HepG2 (cell line): ENCODE measurements at regions not wholly inside any gene's neighbourhood (a gene's known extent, or its start where the extent isn't known, plus 50 kb on each side); places are given as distances from the start of the nearest gene placed in this dataset.

Experiments used
- ATAC-seq: fragments of 200-7000 bp; cut with Tn5 transposase; 3 replicates; pipeline ENCODE4 v1.9.1; 2020; ENCODE audit warnings: mild to moderate bottlenecking, moderate library complexity
- BruUV-seq: library from RNA; stranded (reverse); fragments of 400-500 nt; replicated peaks from 2 replicates; lab custom pipeline; 2021; lab: Mats Ljungman, UMichigan
- CTCF ChIA-PET: fragments of 300-600 bp; formaldehyde crosslinking; extraction: SDS; loops from one replicate; lab custom pipeline; 2021; ENCODE audit warnings: low total read pairs, inconsistent platforms, low intra/inter-chr PET ratio; lab: Yijun Ruan, JAX
- POLR2A ChIA-PET: fragments of 350-600 bp; sonication (Branson Sonifier 250); formaldehyde crosslinking; loops from one replicate; lab custom pipeline; 2020; ENCODE audit warnings: antibody characterized with exemption, inconsistent platforms; lab: Yijun Ruan, JAX
- DNase-seq: peaks from one replicate; pipeline ENCODE4 v3.0.0-alpha.2; 2015; ENCODE audit warnings: low spot score
- FAIRE-seq: peaks from 3 replicates; lab custom pipeline; 2011; peaks lifted over from hg19 to GRCh38; lab: Jason Lieb, UNC
- H2AFZ ChIP-seq: one replicate; pipeline ENCODE4 v1.6.1; 2011; ENCODE audit warnings: low read length, inconsistent platforms
- H3K27ac ChIP-seq: fragments of 300-600 bp; 3 replicates; pipeline ENCODE4 v1.8.0; 2011; ENCODE audit warnings: mixed run types, mild to moderate bottlenecking, mixed read lengths, low read length, inconsistent platforms; ENCODE audit not compliant: insufficient read depth; ENCODE audit errors: extremely low read length
- H3K27me3 ChIP-seq, 2 experiments: fragments of 200-600 bp in 1 of 2; 2 replicates in 1 of 2; 3 replicates in 1 of 2; pipeline versions ENCODE4 v1.6.0 to v1.8.0; 2011; ENCODE audit warnings: low read length in 2 of 2, mild to moderate bottlenecking in 2 of 2, moderate library complexity in 2 of 2, inconsistent platforms in 1 of 2; ENCODE audit not compliant: insufficient read depth in 2 of 2, control insufficient read depth in 1 of 2
- H3K36me3 ChIP-seq, 2 experiments: fragments of 200-600 bp in 1 of 2; replicated peaks in 1 of 2; 2 replicates in 1 of 2; 3 replicates in 1 of 2; pipeline versions ENCODE4 v1.5.1 to v1.8.0; 2011; ENCODE audit warnings: low read length in 2 of 2, inconsistent platforms in 1 of 2; ENCODE audit not compliant: insufficient read depth in 2 of 2, control insufficient read depth in 1 of 2
- H3K4me1 ChIP-seq: 2 replicates; pipeline ENCODE4 v1.5.1; 2012; ENCODE audit warnings: low read length, inconsistent platforms; ENCODE audit not compliant: insufficient read depth
- H3K4me2 ChIP-seq: 2 replicates; pipeline ENCODE4 v1.6.0; 2011; ENCODE audit warnings: low read depth, low read length, inconsistent platforms
- H3K4me3 ChIP-seq, 3 experiments: fragments of 200-600 bp in 1 of 3; sonication (generic), shearing (Covaris generic) in 1 of 3; replicated peaks in 1 of 3; 2 replicates each; pipeline ENCODE4 v1.5.1; 2011 to 2016; ENCODE audit warnings: low read length in 3 of 3, inconsistent platforms in 2 of 3, low read depth in 2 of 3, mild to moderate bottlenecking in 2 of 3, control low read depth in 1 of 3, mixed read lengths in 1 of 3; ENCODE audit not compliant: insufficient read depth in 1 of 3
- H3K79me2 ChIP-seq: one replicate; pipeline ENCODE4 v1.6.1; 2011; ENCODE audit warnings: low read length, inconsistent platforms; ENCODE audit not compliant: insufficient read depth
- H3K9ac ChIP-seq: 2 replicates; pipeline ENCODE4 v1.6.0; 2011; ENCODE audit warnings: mild to moderate bottlenecking, low read depth, low read length, inconsistent platforms; ENCODE audit not compliant: insufficient read depth
- H3K9me3 ChIP-seq: 2 replicates; pipeline ENCODE4 v1.5.1; 2012; ENCODE audit warnings: mild to moderate bottlenecking, low read length
- H4K20me1 ChIP-seq: 2 replicates; pipeline ENCODE4 v1.6.0; 2011; ENCODE audit warnings: inconsistent platforms, mild to moderate bottlenecking, low read length, moderate library complexity; ENCODE audit not compliant: insufficient read depth
- HES4 ChIP-seq: sonication (generic); formaldehyde crosslinking; IDR thresholded peaks from 2 replicates; pipeline ENCODE4 v1.9.0; 2021; ENCODE audit warnings: mild to moderate bottlenecking, missing genetic modification reagents, borderline replicate concordance
- HIC2 ChIP-seq: sonication (generic); formaldehyde crosslinking; IDR thresholded peaks from 2 replicates; pipeline ENCODE4 v1.9.0; 2022; ENCODE audit warnings: low read depth, missing genetic modification reagents
- NCOA1 ChIP-seq: sonication (generic); formaldehyde crosslinking; IDR thresholded peaks from 2 replicates; pipeline ENCODE4 v1.9.0; 2021; ENCODE audit warnings: missing genetic modification reagents
- NCOR1 ChIP-seq: fragments of 200-600 bp; sonication (generic); IDR thresholded peaks from 2 replicates; pipeline ENCODE4 v1.7.0; 2017; ENCODE audit warnings: antibody characterized with exemption, low read length, borderline replicate concordance
- ZNF441 ChIP-seq: sonication (generic); formaldehyde crosslinking; IDR thresholded peaks from 2 replicates; pipeline ENCODE4 v1.7.0; 2021; ENCODE audit warnings: missing genetic modification reagents, borderline replicate concordance
- ZNF484 ChIP-seq: sonication (generic); formaldehyde crosslinking; IDR thresholded peaks from 2 replicates; pipeline ENCODE4 v1.5.1; 2020; ENCODE audit warnings: mild to moderate bottlenecking, low read depth, missing genetic modification reagents, borderline replicate concordance
- ZNF772 ChIP-seq: sonication (generic); formaldehyde crosslinking; IDR thresholded peaks from 2 replicates; pipeline ENCODE4 v1.5.0; 2020; ENCODE audit warnings: mild to moderate bottlenecking, missing genetic modification reagents
- ZNF777 ChIP-seq: sonication (generic); formaldehyde crosslinking; IDR thresholded peaks from 2 replicates; pipeline ENCODE4 v1.4.0; 2020; ENCODE audit warnings: missing genetic modification reagents
- WGBS: methylation state at CpG from one replicate; pipeline ENCODE4 v1.1.6; 2017; ENCODE audit warnings: low lambda C conversion rate; 5-methylcytosine and 5-hydroxymethylcytosine counted together
- in situ Hi-C: cut with HindIII; loops from 2 replicates; pipeline ENCODE4 v1.10.0; 2017; ENCODE audit warnings: low pct_unique_long_range_greater_than_20kb; ENCODE audit not compliant: extremely low pct_ligation_motif_present
- intact Hi-C: fragments of 100-400 bp; cut with micrococcal nuclease; formaldehyde crosslinking; loops from one replicate; pipeline ENCODE4 v1.10.0; 2022; ENCODE audit not compliant: unreplicated experiment
- TF ChIP-seq, protein P1 (sequence below): sonication (generic); formaldehyde crosslinking; IDR thresholded peaks from 2 replicates; pipeline ENCODE4 v1.5.0; 2020; ENCODE audit warnings: mild to moderate bottlenecking, missing genetic modification reagents
- TF ChIP-seq, protein P2 (sequence below): sonication (generic); formaldehyde crosslinking; IDR thresholded peaks from 2 replicates; pipeline ENCODE4 v1.4.0; 2020; ENCODE audit warnings: missing genetic modification reagents

GRCh38 chr1:164058198-164058597, 500.8 kb upstream of the PBX1 start (continued):
- TF ChIP-seq ZNF484, result no peak
- no peak for TF ChIP-seq NCOA1
- TF ChIP-seq, protein P1, sequence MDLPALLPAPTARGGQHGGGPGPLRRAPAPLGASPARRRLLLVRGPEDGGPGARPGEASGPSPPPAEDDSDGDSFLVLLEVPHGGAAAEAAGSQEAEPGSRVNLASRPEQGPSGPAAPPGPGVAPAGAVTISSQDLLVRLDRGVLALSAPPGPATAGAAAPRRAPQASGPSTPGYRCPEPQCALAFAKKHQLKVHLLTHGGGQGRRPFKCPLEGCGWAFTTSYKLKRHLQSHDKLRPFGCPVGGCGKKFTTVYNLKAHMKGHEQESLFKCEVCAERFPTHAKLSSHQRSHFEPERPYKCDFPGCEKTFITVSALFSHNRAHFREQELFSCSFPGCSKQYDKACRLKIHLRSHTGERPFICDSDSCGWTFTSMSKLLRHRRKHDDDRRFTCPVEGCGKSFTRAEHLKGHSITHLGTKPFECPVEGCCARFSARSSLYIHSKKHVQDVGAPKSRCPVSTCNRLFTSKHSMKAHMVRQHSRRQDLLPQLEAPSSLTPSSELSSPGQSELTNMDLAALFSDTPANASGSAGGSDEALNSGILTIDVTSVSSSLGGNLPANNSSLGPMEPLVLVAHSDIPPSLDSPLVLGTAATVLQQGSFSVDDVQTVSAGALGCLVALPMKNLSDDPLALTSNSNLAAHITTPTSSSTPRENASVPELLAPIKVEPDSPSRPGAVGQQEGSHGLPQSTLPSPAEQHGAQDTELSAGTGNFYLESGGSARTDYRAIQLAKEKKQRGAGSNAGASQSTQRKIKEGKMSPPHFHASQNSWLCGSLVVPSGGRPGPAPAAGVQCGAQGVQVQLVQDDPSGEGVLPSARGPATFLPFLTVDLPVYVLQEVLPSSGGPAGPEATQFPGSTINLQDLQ (CRISPR knock-in tag), result no peak
- TF ChIP-seq, protein P2, sequence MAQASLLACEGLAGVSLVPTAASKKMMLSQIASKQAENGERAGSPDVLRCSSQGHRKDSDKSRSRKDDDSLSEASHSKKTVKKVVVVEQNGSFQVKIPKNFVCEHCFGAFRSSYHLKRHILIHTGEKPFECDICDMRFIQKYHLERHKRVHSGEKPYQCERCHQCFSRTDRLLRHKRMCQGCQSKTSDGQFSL (CRISPR knock-in tag), result no peak
- no peak for TF ChIP-seq ZNF441
- TF ChIP-seq ZNF777 (CRISPR knock-in tag), result no peak

- ATAC-seq (no peak), DNase-seq (no peak)
- Histone ChIP-seq H3K27me3 (no peaks in the 10 kb centered on the region), H4K20me1 (no peaks in the 10 kb centered on the region), H3K4me1 (no peaks in the 10 kb centered on the region), H3K4me2 (no peak overlapping the region), H2AFZ (no peak overlapping the region), H3K27ac (no peak overlapping the region), H3K36me3 (no peaks in the 10 kb centered on the region)
- POLR2A ChIA-PET, result no interaction called here
- no TSS peak for BruUV-seq
- no peak for TF ChIP-seq HES4 (CRISPR knock-in tag)
- TF ChIP-seq ZNF772 (CRISPR knock-in tag), result no peak
- no peak for TF ChIP-seq HIC2
- TF ChIP-seq NCOR1, result no peak
- TF ChIP-seq, all 625 proteins: peak for 0
- Histone ChIP-seq H3K4me3 (no peak overlapping the region), H3K9me3 (peaks cover 94% of the 10 kb centered on the region), H3K9ac (no peak overlapping the region), H3K79me2 (no peaks in the 10 kb centered on the region)
- in situ Hi-C loops, result no loop called here
- no peak for FAIRE-seq
- 0% methylated on average over 1 of the region's 3 CpGs for WGBS
- intact Hi-C loops, result no loop called here
- CTCF ChIA-PET, result no interaction called here
Observed at GRCh38 chr1:164061528-164061927, 497.5 kb upstream of the PBX1 start.
